ENCODE measurements at regions not wholly inside any gene's neighbourhood (a gene's known extent, or its start where the extent isn't known, plus 50 kb on each side); places are given as distances from the start of the nearest gene placed in this dataset.
A peak's percentile ranks its signal among the peaks of the same experiment; 100 is the strongest.

GRCh38 chr12:92606956-92607355 is 95.8 kb upstream of the PLEKHG7 start:
- TF ChIP-seq CTCF (IDR thresholded peaks at IDR 0.05; ENCODE audit: insufficient read depth, low read depth, low read length, missing control alignments): no peak
- no peak for DNase-seq (ENCODE audit: low read depth)
- H3K4me3 ChIP-seq (ENCODE audit: low read length): no peak overlapping the region

- H3K4me3 ChIP-seq (ENCODE audit: low read length): no peak overlapping the region
- no peak for TF ChIP-seq CTCF (IDR thresholded peaks at IDR 0.05; ENCODE audit: insufficient read depth, low read depth, low read length, missing control alignments)
- DNase-seq (ENCODE audit: low read depth): no peak
These were observed 97.1 kb upstream of the PLEKHG7 start for GRCh38 chr12:92605621-92606170.

- DNase-seq (ENCODE audit: low read depth): no peak
- no peak for TF ChIP-seq CTCF (IDR thresholded peaks at IDR 0.05; ENCODE audit: insufficient read depth, low read depth, low read length, missing control alignments)
- no peak overlapping the region for H3K4me3 ChIP-seq (ENCODE audit: low read length)
These were observed 98.0 kb upstream of the PLEKHG7 start for GRCh38 chr12:92604786-92605185.

- DNase-seq (ENCODE audit: low read depth): peak; percentile 69
- peak; percentile 21 for TF ChIP-seq CTCF (IDR thresholded peaks at IDR 0.05; ENCODE audit: insufficient read depth, low read depth, low read length, missing control alignments)
- no peak overlapping the region for H3K4me3 ChIP-seq (ENCODE audit: low read length)
These were observed 98.9 kb upstream of the PLEKHG7 start for GRCh38 chr12:92603741-92604432.

GRCh38 chr12:92602930-92603623 is 99.7 kb upstream of the PLEKHG7 start:
- DNase-seq (ENCODE audit: low read depth): no peak
- H3K4me3 ChIP-seq (ENCODE audit: low read length): no peak overlapping the region
- no peak for TF ChIP-seq CTCF (IDR thresholded peaks at IDR 0.05; ENCODE audit: insufficient read depth, low read depth, low read length, missing control alignments)

- H3K4me3 ChIP-seq (ENCODE audit: low read length): no peak overlapping the region
- peak; percentile 96 for DNase-seq (ENCODE audit: low read depth)
- TF ChIP-seq CTCF (IDR thresholded peaks at IDR 0.05; ENCODE audit: insufficient read depth, low read depth, low read length, missing control alignments): no peak
These were observed 100.3 kb upstream of the PLEKHG7 start for GRCh38 chr12:92602476-92602875.
